HL-60 (cell line): ENCODE measurements at regions not wholly inside any gene's neighbourhood (a gene's known extent, or its start where the extent isn't known, plus 50 kb on each side); places are given as distances from the start of the nearest gene placed in this dataset.

Experiments used
- POLR2AphosphoS5 ChIP-seq: IDR thresholded peaks from 2 replicates; pipeline ENCODE4 v1.6.1; 2012; ENCODE audit warnings: low read depth
- TF ChIP-seq, protein P1 (sequence below): IDR thresholded peaks from one replicate; pipeline ENCODE4 v1.5.1; 2011; ENCODE audit warnings: low read length, control low read depth, inconsistent platforms; ENCODE audit not compliant: insufficient read depth

- TF ChIP-seq, protein P1, sequence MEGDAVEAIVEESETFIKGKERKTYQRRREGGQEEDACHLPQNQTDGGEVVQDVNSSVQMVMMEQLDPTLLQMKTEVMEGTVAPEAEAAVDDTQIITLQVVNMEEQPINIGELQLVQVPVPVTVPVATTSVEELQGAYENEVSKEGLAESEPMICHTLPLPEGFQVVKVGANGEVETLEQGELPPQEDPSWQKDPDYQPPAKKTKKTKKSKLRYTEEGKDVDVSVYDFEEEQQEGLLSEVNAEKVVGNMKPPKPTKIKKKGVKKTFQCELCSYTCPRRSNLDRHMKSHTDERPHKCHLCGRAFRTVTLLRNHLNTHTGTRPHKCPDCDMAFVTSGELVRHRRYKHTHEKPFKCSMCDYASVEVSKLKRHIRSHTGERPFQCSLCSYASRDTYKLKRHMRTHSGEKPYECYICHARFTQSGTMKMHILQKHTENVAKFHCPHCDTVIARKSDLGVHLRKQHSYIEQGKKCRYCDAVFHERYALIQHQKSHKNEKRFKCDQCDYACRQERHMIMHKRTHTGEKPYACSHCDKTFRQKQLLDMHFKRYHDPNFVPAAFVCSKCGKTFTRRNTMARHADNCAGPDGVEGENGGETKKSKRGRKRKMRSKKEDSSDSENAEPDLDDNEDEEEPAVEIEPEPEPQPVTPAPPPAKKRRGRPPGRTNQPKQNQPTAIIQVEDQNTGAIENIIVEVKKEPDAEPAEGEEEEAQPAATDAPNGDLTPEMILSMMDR: no peak
- no peak for TF ChIP-seq POLR2AphosphoS5
Observed at GRCh38 chr12:114834621-114835020, 150.6 kb upstream of the TBX3 start.
